Fibroblast of pulmonary artery (primary cell): ENCODE measurements at regions not wholly inside any gene's neighbourhood (a gene's known extent, or its start where the extent isn't known, plus 50 kb on each side); places are given as distances from the start of the nearest gene placed in this dataset.
"Not testable (repeated sequence)": the region's sequence is repeated elsewhere in the genome, so short reads cannot be mapped to it uniquely, and the experiment has no call there.

Experiments used
- DNase-seq: peaks from one replicate; pipeline ENCODE4 v3.0.0-alpha.2; 2010; ENCODE audit warnings: low read depth
- H3K4me3 ChIP-seq: replicated peaks from 2 replicates; pipeline ENCODE4 v1.5.1; 2011; ENCODE audit warnings: low read depth, mild to moderate bottlenecking, control low read depth, low read length, moderate library complexity
- TF ChIP-seq, protein P1 (sequence below): IDR thresholded peaks from 2 replicates; pipeline ENCODE4 v1.5.1; 2011; ENCODE audit warnings: mild to moderate bottlenecking, control low read depth, low read length, inconsistent platforms; ENCODE audit errors: missing control alignments

- no peak overlapping the region for H3K4me3 ChIP-seq
- TF ChIP-seq, protein P1, sequence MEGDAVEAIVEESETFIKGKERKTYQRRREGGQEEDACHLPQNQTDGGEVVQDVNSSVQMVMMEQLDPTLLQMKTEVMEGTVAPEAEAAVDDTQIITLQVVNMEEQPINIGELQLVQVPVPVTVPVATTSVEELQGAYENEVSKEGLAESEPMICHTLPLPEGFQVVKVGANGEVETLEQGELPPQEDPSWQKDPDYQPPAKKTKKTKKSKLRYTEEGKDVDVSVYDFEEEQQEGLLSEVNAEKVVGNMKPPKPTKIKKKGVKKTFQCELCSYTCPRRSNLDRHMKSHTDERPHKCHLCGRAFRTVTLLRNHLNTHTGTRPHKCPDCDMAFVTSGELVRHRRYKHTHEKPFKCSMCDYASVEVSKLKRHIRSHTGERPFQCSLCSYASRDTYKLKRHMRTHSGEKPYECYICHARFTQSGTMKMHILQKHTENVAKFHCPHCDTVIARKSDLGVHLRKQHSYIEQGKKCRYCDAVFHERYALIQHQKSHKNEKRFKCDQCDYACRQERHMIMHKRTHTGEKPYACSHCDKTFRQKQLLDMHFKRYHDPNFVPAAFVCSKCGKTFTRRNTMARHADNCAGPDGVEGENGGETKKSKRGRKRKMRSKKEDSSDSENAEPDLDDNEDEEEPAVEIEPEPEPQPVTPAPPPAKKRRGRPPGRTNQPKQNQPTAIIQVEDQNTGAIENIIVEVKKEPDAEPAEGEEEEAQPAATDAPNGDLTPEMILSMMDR = no peak
- DNase-seq = no peak
These were observed 225.1 kb upstream of the TMEFF2 start for GRCh38 chr2:192419786-192420185.

DNA sequence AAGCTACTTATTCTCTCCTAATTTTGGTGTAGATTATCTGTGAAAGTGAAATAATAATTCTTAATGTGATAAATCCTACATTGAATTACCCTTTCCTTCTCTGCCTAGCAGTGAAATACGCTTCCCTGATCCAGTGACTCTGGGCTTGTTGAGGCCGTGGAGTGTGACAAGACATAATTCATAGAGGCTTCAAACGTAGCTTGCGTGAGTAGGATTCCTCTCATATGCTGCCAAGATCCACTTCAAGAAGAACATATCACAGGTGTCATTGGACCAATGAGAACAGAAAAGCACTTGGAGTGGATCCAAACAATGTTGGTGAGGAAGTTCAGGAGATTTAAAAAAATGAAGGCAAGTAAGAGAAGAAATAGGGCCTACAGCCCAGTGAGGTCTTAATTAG lies 221.3 kb upstream of the TMEFF2 start:
- no peak for DNase-seq
- H3K4me3 ChIP-seq = no peak overlapping the region
- TF ChIP-seq, protein P1 = no peak

GRCh38 chr2:192414794-192415193 lies 220.1 kb upstream of the TMEFF2 start:
- TF ChIP-seq, protein P1 = no peak
- H3K4me3 ChIP-seq = no peak overlapping the region
- no peak for DNase-seq

GRCh38 chr2:192413812-192414681 lies 219.3 kb upstream of the TMEFF2 start:
- no peak overlapping the region for H3K4me3 ChIP-seq
- DNase-seq = no peak
- TF ChIP-seq, protein P1 = no peak

GRCh38 chr2:192412866-192413265 lies 218.1 kb upstream of the TMEFF2 start:
- DNase-seq, H3K4me3 ChIP-seq: not testable (repeated sequence)

DNA sequence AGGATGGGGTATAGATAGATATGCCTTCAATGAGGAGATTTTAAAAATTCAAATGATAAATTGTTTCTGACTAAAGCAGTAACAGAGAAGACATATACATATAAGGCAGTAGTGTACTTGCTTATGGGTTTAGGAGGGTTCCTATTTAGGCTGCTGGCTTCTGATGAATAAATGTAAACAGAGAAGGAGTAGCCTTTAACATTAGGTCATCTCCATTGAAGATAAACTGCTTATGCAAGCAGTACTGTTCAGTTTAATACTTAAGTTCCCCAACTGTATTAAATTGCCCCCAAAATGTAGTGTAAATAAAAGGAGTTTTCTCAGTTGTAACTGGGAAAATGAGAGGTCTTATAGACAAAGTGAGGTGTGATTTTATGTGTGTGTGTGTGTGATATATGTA lies 217.7 kb upstream of the TMEFF2 start:
- TF ChIP-seq, protein P1 = no peak
- no peak for DNase-seq
- H3K4me3 ChIP-seq = no peak overlapping the region

DNA sequence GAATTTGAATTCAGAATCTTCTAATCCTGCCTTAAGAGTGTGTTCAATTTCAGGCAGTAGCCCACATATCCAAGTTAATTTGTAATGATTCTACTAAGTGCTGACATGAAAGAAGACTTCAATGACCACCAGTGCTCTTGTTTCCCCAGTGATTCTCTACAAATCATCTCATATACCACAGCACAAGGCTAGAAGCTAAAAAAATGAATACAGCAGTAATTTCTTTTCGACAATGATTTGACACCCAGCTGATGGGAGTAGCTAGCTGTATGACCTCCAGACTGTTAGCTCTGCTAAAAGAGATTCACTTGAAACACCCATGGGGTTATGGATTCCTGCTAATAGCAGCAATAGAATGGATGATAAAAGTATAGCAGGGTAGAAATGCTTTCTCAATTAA lies 217.0 kb upstream of the TMEFF2 start:
- TF ChIP-seq, protein P1 = no peak
- H3K4me3 ChIP-seq = no peak overlapping the region
- no peak for DNase-seq
